ENCODE measurements at regions not wholly inside any gene's neighbourhood (a gene's known extent, or its start where the extent isn't known, plus 50 kb on each side); places are given as distances from the start of the nearest gene placed in this dataset.

DNA sequence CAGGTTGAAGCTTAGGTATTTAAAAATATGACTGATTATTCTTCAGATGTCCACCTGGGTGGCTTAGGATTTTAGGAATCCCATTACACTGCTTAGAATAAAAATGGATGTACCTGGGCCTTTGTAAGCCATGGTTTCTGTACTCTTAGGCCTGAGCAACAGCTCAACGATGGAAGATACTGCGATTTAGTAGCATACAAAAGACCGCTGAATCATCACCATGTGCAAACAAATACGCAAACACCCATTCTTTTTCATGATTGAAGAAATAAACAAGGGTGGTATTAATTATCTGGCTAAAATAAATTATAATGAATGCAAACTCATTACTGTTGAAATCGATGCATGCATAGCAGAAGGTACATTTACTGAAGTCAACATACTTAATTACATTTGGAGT lies 188.9 kb downstream of the ZNF330 start:
- DNase-seq, result no peak

DNA sequence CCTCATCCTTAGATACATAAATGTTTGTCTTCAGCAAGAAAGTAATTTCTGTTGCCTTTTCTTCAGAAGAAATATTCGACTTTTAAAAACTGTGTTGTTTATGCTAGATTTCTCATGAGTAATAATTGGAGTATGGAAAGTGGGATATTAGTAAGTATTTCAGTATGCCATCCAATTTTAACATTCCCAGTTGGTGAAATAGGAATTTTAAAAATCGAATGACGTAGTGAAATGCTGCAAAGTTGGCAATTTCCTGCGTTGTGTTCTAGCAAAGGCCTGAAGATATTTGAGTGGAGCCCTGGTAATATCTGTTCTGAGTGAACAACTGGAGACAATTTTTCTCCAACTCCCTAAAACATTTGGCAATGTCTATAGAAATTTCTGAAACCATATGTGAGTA lies 190.1 kb downstream of the ZNF330 start:
- DNase-seq, result no peak

DNA sequence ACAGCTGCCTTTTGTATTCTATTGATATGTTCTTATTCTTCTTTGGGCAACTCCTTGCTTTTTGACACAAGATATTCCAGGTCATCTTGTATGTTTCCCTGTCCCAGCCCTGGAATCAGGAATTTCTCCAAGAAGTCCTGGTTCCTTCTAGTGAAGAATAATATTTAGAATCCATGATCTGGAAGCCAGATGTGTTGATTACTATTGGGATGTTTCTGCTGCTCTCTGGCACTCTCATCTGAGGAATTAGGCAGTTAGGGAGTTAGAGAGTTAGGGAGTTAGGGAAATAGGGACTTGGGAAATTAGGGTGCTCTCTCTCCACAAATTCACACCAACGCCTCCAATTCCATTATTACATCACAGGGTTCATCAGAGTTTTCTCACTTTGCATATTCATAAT lies 191.2 kb downstream of the ZNF330 start:
- no peak for DNase-seq

DNA sequence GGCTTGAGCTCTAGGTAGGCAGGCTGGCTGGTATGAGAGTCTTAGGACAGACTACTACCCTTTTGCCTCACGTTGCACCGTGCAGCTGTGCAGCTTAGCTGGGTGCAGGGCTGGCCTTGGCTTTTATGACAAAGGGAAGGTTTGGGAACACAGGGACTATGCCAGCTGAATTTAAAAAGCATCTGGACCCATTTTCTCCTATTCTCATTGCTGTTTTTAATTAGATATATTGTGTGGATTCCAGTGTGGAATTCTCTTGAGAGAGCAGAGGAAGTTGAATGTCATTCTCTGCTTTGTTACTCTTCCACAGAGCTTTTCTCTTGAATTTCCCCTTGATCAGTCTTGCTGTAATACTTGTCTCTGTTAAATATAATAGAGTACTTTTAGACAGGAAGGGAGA lies 192.7 kb downstream of the ZNF330 start:
- no peak for DNase-seq

DNA sequence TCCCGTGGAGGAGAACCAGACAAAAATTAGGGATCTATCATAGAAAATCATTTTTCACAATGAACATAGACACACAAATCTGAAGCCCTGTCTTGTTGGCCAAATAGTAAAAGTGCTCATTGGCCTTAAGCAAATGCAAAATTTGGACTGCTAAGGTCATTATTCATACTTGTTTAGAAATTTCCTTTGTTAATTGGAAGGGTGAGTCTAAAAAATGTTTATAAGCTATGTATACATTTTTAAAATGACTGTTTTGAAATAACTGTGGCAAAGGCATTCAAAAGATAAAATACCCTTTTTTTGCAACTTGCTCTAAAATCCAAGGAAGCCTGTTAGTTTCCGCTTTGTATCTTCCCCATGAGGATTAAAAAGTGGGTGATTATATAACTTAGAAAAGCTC lies 195.0 kb downstream of the ZNF330 start:
- no peak for DNase-seq

DNA sequence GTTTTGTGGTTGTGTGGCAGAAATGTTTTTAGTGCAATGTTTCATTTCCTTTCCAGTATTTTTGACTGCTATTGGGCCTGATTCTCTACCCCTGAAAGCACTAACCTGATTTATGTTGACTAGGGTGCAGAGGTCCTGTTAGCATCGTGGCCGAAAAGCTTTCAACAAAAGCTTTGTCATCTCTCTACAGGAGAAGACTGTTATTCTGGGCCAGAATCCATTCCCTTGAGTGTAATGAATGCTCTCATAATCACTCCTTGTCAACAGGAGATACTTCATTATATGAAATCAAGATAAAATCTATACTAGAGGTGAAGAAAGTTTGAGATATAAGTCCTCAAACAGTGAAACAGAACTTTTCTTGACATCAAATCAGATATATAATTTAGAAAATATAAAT lies 195.5 kb downstream of the ZNF330 start:
- no peak for DNase-seq

DNA sequence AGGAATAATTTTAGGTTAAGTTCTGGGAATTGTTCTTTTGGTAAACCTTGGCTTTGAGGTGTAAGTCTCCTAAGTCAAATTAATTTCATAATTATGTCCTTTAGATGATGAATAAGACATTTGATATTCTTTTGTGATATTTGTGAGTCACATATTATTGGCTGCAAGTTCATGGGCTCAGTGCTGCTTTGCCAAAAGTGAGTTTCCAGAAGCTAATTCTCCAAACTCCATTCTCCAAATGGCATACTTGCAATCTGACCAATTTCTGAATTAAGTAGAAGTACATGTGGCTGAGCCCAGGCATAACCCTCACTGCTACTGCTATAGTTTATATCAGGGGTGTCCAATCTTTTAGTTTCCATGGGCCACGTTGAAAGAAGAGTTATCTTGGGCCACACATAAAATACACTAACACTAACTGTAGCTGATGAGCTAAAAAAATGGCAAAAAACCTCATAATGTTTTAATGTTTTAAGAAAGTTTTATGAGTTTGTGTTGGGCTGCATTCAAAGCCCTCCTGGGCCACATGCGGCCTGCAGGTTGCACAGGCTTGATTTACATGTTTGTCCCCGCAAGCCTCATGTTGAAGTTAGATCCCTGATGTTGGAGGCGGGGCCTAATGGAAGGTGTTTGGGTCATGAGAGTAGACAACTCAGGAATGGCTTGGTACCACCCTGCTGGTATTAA lies 196.1 kb downstream of the ZNF330 start:
- no peak for DNase-seq

DNA sequence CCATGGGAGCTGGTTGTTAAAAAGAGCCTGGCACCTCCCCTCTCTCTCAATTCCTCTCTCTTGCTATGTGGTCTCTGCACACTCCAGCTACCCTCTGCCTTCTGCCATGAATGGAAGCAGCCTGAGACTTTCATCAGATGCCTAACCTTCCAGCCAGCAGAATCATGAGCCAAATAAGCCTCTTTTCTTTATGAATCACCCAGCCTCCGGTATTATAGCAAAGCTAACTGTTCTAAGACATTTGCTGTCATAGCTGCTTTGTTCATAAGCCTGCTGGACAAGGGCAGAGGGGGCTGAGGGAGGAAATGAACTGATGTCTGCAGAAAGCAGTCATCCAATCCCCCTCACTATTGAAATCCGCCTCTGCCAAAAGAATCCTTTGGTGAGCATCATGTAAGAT lies 196.7 kb downstream of the ZNF330 start:
- DNase-seq, result no peak

DNA sequence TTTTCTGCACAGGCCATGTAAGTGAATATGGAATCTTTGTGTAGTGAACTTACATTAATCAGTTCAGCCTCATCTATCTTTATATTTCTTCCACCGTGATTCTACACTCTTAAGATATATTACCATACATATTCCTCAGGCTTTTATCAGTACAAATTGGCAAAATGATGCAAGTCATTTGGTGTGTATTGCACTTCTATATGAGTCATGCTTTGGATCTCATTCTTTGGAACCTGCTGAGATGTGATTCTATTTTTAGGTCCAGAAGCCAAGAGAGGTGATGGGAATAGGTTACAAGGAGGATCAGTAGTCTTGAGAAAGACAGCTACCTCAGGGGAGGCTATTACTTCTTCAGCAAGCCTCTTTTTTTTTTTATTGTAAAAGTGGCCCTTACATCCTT lies 204.4 kb downstream of the ZNF330 start:
- no peak for DNase-seq

DNA sequence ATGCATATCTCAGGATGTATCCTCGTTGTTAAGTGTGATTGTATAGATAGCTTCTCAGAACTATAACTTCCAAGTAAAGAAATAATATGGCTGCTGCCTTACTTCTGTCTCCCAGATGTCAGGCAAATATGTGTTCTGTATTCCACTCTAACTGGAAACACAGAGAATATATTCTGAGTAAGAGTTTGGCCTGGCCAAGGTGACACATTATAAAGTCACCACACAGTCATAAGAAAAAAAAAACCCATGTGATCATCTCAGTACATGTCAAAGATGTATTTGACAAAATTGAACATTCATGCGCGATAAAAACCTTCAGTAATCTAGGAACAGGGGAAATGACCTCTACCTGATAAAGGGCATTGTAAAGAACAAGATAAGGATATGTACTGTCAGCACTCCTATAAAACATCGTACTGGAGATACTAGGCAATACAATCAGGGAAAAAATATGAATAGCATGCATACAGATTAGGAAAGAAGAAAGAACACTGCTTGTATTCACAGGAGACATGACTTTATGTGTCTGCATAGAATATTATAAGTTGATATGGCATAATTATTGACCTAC lies 207.1 kb downstream of the ZNF330 start:
- DNase-seq, result no peak

DNA sequence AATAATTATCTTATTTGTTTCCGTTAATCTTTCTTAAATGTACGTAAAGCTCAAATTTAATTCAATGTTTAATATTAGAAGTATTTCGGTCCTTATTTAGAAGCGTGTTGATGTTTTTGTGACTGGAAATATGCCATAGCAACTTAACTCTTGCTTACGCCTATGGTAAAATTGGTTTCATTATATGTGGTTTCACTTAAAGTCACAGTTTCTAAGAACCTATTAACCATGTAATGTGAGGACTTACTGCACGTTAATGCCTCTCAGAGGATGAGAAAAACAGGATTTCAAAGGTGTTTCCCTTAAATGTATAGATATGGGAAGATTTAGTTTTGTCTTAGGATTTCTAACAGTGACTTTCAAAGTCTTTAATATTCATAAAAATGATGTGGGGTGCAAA lies 206.4 kb upstream of the IL15 start:
- DNase-seq, result no peak

DNA sequence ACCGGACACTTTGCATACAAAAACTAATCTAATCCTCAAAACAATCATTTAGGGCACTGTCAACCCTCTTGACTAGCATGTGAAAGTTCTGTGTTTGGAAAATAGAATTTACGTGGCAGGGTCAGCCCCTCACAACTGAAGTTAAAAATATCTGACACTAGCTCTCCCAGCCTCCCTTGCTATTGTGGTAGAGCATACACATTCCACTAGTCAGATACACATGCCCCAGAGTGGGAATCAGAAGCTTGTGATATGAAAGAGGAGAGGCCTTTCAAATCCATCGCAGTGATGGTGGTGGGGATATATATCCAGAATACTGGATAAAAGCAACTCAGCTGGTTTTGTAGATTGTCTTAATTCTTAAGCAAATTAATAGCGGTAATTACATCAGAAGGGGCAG lies 205.7 kb upstream of the IL15 start:
- no peak for DNase-seq

DNA sequence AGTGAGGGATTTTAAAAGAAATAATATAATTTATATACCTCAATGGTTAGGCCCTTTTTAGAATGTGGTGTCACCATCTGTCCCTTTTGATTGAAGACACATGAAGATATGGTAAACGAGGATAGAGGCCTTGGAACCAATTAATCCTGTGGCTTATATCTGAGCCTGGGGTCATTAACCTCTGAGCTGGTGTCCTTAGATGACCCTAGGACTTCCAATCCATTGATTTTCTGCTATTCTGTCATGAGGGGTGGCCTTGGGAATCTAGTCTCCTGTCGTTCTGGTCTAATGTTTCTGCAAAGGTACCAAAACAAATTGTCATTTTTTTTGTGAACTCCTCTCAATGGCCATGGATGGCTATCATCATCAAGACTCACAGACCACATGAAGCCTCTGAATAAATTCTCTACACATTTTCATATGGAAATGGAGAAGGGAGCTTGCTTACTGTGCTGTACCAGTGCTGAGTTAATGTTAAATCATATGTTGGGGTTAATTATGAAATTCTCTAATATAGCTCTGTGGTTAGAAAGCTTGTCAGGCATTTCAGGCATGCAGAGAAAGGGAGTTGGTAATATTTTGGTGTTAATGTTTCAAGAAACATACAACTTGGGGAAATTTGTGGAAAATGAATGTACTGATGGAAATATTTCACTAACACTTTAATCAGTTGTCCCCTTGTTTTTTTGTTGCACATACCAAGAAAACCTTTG lies 204.2 kb upstream of the IL15 start:
- no peak for DNase-seq

DNA sequence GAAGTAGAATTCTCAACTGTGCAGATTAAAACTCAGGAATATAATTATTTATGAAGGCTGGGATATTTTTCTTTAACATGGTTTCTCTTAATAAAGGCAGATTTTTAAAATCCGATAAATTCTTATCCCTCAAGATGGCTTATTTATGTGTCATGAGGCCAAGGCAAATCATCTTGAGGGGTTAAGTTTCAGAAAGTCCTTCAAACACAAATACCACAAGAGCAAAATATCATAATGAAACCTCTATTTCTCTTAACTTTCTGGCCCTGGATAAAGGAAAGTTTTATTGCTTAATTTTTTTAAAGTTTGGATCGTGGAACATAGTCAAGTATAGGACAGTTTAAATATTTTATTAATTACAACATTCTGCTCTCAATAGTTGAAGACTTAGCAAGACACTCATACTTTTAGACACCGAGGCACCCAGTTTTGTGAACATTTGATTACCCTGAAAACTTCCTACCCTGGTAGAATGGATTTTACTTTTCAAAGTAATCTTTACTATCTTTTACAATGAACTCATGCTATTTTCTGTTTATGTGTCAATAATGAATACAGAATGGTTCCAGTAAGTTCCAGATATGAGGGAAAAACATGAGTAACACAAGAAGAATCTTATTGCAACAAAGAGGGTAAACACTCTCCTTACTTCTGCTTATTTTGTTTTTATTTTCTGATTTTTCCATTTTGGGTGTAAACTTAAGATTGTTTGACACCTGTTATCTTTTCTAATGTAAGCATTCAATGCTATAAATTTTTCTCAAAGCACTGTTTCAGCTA lies 200.7 kb upstream of the IL15 start:
- DNase-seq, result no peak

DNA sequence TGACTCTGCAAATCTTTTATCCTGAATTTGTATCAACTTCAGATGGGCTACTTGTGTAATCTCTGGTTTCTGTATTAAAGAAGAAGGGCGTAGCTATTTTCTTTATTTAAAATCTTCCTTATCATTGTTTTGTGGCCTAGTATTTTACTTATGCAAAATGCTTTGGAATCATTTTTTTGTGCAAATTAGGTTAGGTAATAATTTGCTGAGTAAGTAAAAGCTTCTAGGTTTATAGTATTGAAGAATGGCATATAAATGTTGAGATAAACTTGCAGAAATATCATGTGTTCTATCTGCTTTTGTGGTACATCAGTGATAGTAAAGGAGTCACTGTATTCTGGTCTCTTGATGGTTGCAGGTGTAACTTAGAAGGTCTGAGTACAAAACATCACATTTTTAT lies 197.2 kb upstream of the IL15 start:
- no peak for DNase-seq

DNA sequence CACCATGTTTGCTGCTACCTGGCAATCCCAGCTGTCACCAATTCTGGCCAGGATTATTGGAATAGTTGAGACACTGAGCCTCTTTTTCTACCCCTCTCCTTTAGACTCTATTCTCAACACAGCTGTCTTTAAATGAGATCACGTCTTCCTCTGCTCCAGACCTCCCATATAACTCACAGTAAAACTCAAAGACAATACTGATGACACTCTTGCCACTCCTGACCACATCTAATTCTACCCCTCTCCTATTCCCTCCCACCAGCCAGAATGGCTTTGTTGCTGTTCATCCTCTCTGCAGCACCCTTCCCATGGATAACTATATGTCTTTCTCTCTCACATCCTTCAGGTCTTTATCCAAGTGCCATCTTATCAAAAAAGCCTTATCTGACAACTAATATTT lies 188.6 kb upstream of the IL15 start:
- no peak for DNase-seq

DNA sequence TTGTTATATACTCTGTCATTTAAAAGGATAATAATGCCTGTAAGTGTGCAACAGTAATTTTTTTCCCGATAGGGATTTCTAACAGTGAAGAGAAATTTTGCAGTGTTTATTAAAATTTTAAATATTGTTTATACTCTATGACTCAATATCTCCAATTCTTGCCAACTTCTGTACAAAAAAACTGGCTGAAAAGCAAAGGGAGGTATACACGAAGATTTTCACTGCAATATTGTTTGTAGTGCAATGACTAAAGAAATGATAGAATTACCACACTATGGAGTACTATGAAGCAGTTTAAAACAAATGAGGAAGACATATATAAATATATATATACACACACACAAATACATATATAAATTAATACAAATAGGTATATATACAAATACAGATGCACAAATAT lies 187.9 kb upstream of the IL15 start:
- no peak for DNase-seq

DNA sequence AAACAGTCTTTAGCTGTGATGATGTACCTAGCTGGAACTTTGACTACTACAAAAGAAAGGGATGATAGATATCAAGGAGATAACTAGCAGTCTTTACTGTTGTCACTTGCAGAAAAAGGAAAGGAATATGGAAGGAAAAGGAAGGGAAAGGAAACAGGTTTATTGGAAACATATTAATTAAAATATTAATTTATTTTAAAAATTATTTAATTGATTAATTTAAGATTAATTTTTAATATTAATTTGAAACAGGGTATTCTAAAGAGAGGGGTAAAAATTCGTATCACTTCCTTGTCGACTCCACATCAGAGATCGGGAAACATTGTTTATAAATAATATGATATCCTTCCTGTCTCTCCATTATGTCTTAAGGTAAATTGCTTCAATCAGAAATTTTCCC lies 186.5 kb upstream of the IL15 start:
- DNase-seq, result no peak

DNA sequence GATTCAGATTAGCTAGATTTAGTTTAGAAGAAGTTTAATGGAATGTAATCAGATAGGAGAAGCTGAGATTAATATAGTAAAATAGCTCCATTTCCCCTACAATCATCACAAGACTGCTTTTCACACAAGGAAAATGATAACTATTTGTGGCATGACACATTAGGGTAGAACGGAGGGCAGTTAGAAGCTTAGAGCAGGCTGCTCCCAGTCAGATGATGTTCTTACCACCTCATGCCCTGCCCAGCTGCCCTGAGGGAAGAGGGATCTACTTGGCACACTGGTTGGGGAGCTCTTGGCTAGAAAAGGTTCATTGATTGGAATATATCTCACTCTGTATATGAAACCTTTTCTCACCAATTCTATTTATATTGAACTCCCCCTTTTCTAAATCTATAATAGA lies 180.7 kb upstream of the IL15 start:
- DNase-seq, result no peak

DNA sequence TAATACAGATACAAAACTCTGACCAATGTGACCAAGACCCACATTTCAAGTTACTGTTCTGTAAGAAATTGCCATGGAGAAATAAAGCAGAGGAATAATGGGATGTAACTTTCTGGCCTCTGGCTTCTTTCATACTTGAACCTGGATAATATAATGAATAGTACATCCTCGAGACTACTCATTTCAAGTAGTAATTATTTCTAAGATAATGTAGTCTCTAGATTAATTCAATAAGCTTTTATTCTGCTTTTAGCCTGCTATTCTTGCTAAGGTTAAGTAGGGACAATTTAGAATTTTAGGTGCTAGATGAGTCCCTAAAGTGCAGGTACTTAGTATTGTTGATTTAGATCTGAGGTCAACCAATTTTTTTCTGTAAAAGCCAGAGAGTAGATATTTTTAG lies 178.7 kb upstream of the IL15 start:
- DNase-seq, result no peak

DNA sequence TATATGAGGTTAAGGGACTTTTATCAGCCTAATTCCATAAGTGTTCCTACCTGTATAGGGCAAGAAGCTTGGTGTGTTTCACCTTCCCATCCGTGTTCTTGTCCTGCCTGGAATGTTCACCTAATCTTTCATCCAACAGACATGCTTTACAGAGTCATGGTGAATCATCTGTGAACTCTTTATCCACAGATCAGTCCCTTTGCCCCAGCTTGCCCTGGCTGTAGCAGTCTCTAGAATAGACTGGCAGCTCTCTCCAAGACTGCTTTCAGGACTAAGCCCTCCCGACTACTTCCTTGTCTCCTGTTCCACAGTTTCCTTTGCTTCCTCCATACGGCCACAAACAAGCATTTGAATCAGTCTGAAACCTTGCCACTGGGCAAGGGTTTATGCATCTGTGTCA lies 177.9 kb upstream of the IL15 start:
- no peak for DNase-seq

DNA sequence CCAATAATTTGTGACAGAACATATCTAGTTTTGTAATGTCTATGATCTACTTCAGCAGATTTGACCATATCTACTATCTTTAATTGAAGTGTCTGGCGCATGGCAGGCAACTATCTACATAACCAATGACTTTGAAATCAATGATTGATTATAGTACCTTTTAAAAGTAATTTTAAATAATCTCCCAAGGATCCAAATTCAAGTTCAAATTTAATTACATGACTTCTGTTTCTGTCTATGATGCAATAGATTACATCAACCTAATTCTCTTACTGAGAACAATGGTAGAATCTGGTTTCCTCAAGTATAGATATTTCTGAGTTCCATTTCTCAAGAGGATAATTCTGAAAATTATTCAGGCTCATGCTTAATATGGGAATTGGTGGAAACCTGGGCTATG lies 177.4 kb upstream of the IL15 start:
- no peak for DNase-seq

DNA sequence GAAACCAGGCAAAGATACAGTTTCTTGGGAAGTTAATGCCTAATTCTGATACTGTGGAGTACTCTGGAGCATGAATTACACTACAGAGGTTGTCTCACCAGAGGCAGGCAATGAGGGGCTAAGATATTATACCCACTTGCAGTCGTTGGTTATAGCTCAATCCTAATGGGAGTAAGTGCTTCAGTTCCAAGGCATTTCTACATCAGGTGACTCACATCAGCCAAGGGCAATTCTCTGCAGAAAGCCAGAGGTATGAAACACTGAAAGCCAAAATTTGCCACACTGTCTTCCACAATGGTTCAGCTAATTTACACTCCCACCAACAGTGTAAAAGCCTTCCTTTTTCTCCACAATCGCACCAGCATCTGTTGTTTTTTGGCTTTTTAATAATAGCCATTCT lies 174.0 kb upstream of the IL15 start:
- DNase-seq, result no peak

DNA sequence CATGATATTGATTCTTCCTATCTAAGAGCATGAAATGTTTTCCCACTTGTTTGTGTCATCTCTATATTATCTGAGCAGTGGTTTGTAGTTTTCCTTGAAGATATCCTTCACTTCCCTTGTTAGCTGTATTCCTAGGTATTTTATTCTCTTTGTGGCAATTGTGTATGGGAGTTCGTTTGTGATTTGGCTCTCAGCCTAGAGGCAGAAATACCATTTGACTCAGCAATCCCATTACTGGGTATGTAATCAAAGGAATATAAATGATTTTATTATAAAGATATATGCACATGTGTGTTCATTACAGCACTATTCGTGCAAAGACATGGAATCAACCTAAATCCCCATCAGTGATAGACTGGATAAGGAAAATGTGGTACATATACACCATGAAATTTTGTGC lies 172.7 kb upstream of the IL15 start:
- no peak for DNase-seq

Data from effector CD4-positive, alpha-beta T cell (primary cell).